Hepatocyte (in vitro differentiated cells): ENCODE measurements at regions not wholly inside any gene's neighbourhood (a gene's known extent, or its start where the extent isn't known, plus 50 kb on each side); places are given as distances from the start of the nearest gene placed in this dataset.
"Not testable (repeated sequence)": the region's sequence is repeated elsewhere in the genome, so short reads cannot be mapped to it uniquely, and the experiment has no call there.

Source experiments
- DNase-seq: peaks from one replicate; pipeline ENCODE4 v3.0.0-alpha.2; 2016; ENCODE audit warnings: low spot score
- H2AFZ ChIP-seq: fragments of 200-600 bp; sonication (generic); 2 replicates; pipeline ENCODE4 v1.6.0; 2016; ENCODE audit warnings: antibody characterized with exemption, mild to moderate bottlenecking
- H3K27ac ChIP-seq: fragments of 200-600 bp; sonication (generic); 2 replicates; pipeline ENCODE4 v1.5.1; 2016; ENCODE audit warnings: mild to moderate bottlenecking
- H3K27me3 ChIP-seq: fragments of 200-600 bp; sonication (generic); 2 replicates; pipeline ENCODE4 v1.6.1; 2016
- H3K36me3 ChIP-seq: fragments of 200-600 bp; sonication (generic); replicated peaks from 2 replicates; pipeline ENCODE4 v1.5.1; 2016; ENCODE audit warnings: low read depth; ENCODE audit not compliant: insufficient read depth
- H3K4me1 ChIP-seq: fragments of 200-600 bp; sonication (generic); 2 replicates; pipeline ENCODE4 v1.5.1; 2016; ENCODE audit warnings: mild to moderate bottlenecking, moderate library complexity; ENCODE audit not compliant: insufficient read depth
- H3K4me2 ChIP-seq: fragments of 200-600 bp; sonication (generic); 2 replicates; pipeline ENCODE4 v1.6.0; 2016
- H3K4me3 ChIP-seq: fragments of 200-600 bp; sonication (generic); 2 replicates; pipeline ENCODE4 v1.5.1; 2016; ENCODE audit warnings: mild to moderate bottlenecking
- H3K79me2 ChIP-seq: fragments of 200-600 bp; sonication (generic); 2 replicates; pipeline ENCODE4 v1.6.0; 2017; ENCODE audit warnings: mild to moderate bottlenecking
- H3K9me2 ChIP-seq: fragments of 200-600 bp; sonication (generic); replicated peaks from 2 replicates; pipeline ENCODE4 v1.6.0; 2017; ENCODE audit warnings: mild to moderate bottlenecking; ENCODE audit not compliant: insufficient read depth
- H3K9me3 ChIP-seq: fragments of 200-600 bp; sonication (generic); 2 replicates; pipeline ENCODE4 v1.5.1; 2016; ENCODE audit warnings: low read depth, mild to moderate bottlenecking
- H4K20me1 ChIP-seq: fragments of 200-600 bp; sonication (generic); 2 replicates; pipeline ENCODE4 v1.6.0; 2016; ENCODE audit warnings: mild to moderate bottlenecking; ENCODE audit not compliant: insufficient read depth, poor library complexity, severe bottlenecking
- EZH2 ChIP-seq: fragments of 200-600 bp; sonication (generic); IDR thresholded peaks from 2 replicates; pipeline ENCODE4 v1.6.1; 2016; ENCODE audit warnings: antibody characterized with exemption, mild to moderate bottlenecking, borderline replicate concordance
- EZH2phosphoT487 ChIP-seq: fragments of 200-600 bp; sonication (generic); IDR thresholded peaks from one replicate; pipeline ENCODE4 v1.6.1; 2018; ENCODE audit warnings: antibody characterized with exemption, mild to moderate bottlenecking, low read depth, moderate library complexity; ENCODE audit not compliant: unreplicated experiment, severe bottlenecking
- WGBS: methylation state at CpG from one replicate; pipeline ENCODE4 v1.1.6; 2016; ENCODE audit warnings: low lambda C conversion rate; ENCODE audit errors: missing lambda C conversion rate; 5-methylcytosine and 5-hydroxymethylcytosine counted together
- TF ChIP-seq, protein P1 (sequence below): fragments of 200-600 bp; sonication (generic); IDR thresholded peaks from 2 replicates; pipeline ENCODE4 v1.5.1; 2016; ENCODE audit warnings: antibody characterized with exemption, mild to moderate bottlenecking; ENCODE audit not compliant: poor library complexity

DNA sequence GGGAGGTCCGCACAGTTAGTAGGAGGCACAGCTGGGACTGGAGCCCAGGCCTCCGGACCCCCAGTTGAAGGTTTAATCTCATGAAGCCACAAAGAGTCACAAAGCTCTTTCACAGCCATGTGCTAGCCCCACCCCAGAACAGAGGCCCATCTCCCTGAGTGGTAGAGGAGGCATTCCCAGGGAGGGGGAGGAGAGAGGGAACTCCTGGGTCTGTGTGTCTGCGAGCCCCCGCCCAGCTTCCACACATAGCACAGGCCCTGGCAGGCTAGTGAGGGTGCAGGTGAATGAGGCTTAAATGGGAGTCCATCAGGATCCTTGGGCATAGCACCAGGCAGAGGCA lies 197.8 kb downstream of the MATN1 start:
- Histone ChIP-seq H3K27me3 (peaks cover 3% of the 10 kb centered on the region), H3K79me2 (no peaks in the 10 kb centered on the region), H2AFZ (no peak overlapping the region), H3K9me3 (no peaks in the 10 kb centered on the region), H3K4me2 (no peak overlapping the region), H3K9me2 (no peaks in the 10 kb centered on the region), H4K20me1 (no peaks in the 10 kb centered on the region), H3K27ac (no peak overlapping the region), H3K4me1 (peaks cover 4% of the 10 kb centered on the region), H3K36me3 (no peaks in the 10 kb centered on the region), H3K4me3 (no peak overlapping the region)
- 91% methylated on average over 4 of the region's 4 CpGs for WGBS
- TF ChIP-seq EZH2phosphoT487, result no peak
- no peak for TF ChIP-seq EZH2
- TF ChIP-seq, protein P1, sequence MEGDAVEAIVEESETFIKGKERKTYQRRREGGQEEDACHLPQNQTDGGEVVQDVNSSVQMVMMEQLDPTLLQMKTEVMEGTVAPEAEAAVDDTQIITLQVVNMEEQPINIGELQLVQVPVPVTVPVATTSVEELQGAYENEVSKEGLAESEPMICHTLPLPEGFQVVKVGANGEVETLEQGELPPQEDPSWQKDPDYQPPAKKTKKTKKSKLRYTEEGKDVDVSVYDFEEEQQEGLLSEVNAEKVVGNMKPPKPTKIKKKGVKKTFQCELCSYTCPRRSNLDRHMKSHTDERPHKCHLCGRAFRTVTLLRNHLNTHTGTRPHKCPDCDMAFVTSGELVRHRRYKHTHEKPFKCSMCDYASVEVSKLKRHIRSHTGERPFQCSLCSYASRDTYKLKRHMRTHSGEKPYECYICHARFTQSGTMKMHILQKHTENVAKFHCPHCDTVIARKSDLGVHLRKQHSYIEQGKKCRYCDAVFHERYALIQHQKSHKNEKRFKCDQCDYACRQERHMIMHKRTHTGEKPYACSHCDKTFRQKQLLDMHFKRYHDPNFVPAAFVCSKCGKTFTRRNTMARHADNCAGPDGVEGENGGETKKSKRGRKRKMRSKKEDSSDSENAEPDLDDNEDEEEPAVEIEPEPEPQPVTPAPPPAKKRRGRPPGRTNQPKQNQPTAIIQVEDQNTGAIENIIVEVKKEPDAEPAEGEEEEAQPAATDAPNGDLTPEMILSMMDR, result no peak
- DNase-seq, result no peak

DNA sequence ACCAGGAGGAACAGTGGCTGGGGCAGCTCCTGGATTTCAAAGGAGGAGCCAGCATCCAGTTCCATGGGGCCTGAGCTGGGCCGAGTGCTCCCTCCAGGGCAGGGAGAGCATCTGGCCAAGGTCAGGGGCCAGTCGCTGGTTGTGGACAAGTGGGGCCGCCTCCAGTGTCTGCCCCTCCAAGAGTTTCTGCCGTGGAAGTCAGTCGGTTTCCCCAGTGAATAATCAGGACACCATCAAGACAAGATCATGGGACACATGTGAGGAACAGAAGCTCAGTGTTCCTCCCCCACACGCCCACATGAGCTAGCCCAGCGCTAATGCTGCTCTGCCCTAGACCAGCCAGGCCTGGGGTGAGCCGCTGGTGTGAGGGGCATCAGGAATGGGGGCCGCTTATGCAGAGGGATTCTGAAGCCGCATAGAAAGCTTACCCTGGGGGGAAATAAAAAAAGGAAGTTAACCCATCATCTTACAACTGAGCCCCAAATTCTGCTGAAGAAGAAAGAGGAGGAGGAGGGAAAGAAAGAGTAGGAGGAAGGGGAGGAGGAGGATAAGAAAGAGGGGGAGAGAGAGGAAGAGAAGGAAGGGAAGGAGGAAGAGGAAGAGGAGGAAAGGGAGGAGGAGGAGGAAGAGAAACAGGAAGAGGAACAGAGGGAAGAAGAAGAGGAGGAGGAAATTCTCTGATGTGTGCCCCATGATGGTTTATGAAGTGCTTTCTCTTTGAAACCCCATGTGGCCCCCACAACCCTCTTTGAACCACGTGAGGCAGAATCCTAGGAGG lies 198.4 kb downstream of the MATN1 start:
- no peak for DNase-seq
- WGBS, result 79% methylated on average over 11 of the region's 11 CpGs

DNA sequence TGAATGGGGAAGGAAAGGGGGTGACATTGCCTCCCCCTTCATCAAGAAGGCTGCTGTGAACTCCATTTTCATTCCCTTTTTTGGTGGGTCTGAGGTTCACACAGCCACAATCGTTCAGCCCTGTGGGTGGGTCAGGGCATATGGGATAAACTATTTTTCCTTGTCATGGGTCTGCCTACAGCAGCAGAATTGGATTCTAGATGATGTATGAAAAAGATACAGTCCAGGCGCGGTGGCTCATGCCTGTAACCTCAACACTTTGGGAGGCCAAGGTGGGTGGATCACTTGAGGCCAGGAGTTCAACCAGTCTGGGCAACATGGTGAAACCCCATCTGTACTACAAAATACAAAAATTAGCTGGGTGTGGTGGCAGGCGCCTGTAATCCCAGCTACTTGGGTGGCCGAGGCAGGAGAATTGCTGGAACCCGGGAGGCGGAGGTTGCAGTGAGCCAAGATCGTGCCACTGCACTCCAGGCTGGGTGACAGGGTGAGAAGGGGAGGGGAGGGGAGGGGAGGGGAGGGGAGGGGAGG lies 199.3 kb downstream of the MATN1 start:
- H3K4me1 ChIP-seq, H3K27ac ChIP-seq, H3K27me3 ChIP-seq, H3K9me3 ChIP-seq, H4K20me1 ChIP-seq, H3K36me3 ChIP-seq, H3K4me3 ChIP-seq, H3K79me2 ChIP-seq, H3K4me2 ChIP-seq, DNase-seq, H2AFZ ChIP-seq, H3K9me2 ChIP-seq: not testable (repeated sequence)
- WGBS, result 72% methylated on average over 8 of the region's 8 CpGs

More for the DNA sequence above, 198.4 kb downstream of the MATN1 start:
- Histone ChIP-seq H2AFZ (no peak overlapping the region), H3K36me3 (no peaks in the 10 kb centered on the region), H3K4me2 (no peak overlapping the region), H3K27me3 (peaks cover 3% of the 10 kb centered on the region), H3K9me2 (no peaks in the 10 kb centered on the region), H3K9me3 (no peaks in the 10 kb centered on the region), H3K4me3 (no peak overlapping the region), H3K27ac (no peak overlapping the region), H3K79me2 (no peaks in the 10 kb centered on the region), H4K20me1 (no peaks in the 10 kb centered on the region), H3K4me1 (peaks cover 4% of the 10 kb centered on the region)
- TF ChIP-seq, protein P1, result no peak
- TF ChIP-seq EZH2phosphoT487, result no peak
- no peak for TF ChIP-seq EZH2

DNA sequence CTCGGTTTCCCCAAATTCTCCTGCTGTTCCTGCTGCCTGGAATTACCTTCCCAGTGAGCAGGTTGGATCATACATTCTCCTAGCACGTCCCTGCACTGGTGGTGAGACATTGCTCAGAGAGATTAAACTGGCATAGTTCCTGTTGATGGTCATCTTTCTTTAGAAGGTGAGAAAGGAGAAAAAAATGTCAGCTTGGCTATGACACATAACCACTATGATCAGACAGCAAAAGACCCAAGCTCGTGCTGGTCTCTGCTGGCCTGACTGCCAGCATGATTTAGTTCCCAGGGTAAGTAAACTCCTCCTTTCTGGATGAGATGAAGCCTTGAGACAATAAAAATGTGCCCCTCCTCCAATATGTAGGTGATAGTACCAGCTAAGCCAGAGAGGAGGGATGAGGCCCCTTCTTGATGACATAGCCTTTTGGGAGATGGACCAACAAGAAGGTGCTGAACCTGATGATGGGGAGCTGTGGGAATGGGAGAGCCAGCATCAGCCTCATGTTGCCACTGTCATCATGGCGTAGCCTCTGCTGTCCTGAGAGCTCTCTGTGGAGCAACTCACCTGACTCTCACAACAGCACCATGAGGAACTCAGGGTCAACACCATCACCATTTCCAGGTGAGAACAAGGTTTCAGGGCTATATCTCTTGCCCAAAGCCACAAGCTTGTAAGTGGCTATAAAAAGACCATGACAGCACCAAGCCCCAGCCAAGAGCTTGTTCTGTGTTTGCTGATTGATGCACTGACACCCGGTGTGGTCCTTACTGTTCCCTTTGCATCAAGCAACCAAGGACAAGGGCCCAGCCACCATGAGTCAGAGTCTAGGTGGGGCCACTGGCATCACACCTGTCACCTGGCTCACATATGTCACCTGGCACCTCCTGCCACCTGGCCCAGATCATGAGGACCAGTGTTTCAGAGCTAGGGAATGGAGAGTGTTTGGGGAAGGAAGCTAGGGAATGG lies 200.0 kb downstream of the MATN1 start:
- TF ChIP-seq EZH2, result no peak
- no peak for TF ChIP-seq EZH2phosphoT487
- TF ChIP-seq, protein P1, result no peak
- no peak overlapping the region for H3K4me3 ChIP-seq
- H3K4me1 ChIP-seq, result peaks cover 4% of the 10 kb centered on the region
- no peaks in the 10 kb centered on the region for H4K20me1 ChIP-seq
- H3K36me3 ChIP-seq, result no peaks in the 10 kb centered on the region
- no peak overlapping the region for H2AFZ ChIP-seq
- H3K79me2 ChIP-seq, result no peaks in the 10 kb centered on the region
- no peaks in the 10 kb centered on the region for H3K9me3 ChIP-seq
- DNase-seq, result no peak
- 75% methylated on average over 5 of the region's 5 CpGs for whole genome bisulfite sequencing
- H3K9me2 ChIP-seq, result no peaks in the 10 kb centered on the region
- H3K27me3 ChIP-seq, result peaks cover 3% of the 10 kb centered on the region
- no peak overlapping the region for H3K4me2 ChIP-seq
- H3K27ac ChIP-seq, result no peak overlapping the region
